ENCODE measurements at regions not wholly inside any gene's neighbourhood (a gene's known extent, or its start where the extent isn't known, plus 50 kb on each side); places are given as distances from the start of the nearest gene placed in this dataset.

GRCh38 chr4:15231265-15232091 is 196.4 kb upstream of the C1QTNF7 start:
- peak; percentile 57 for DNase-seq (ENCODE audit: low read depth)

- no peak for DNase-seq (ENCODE audit: low read depth)
Measured at GRCh38 chr4:15232366-15233263, 195.2 kb upstream of the C1QTNF7 start.

- DNase-seq (ENCODE audit: low read depth): no peak
Measured at GRCh38 chr4:15233264-15233597, 194.6 kb upstream of the C1QTNF7 start.

- DNase-seq (ENCODE audit: low read depth): no peak
Measured at GRCh38 chr4:15233626-15234025, 194.2 kb upstream of the C1QTNF7 start.

GRCh38 chr4:15234116-15234855 is 193.5 kb upstream of the C1QTNF7 start:
- peak; percentile 75 for DNase-seq (ENCODE audit: low read depth)

- DNase-seq (ENCODE audit: low read depth): peak; percentile 93
Measured at GRCh38 chr4:15234856-15235126, 193.0 kb upstream of the C1QTNF7 start.

GRCh38 chr4:15235135-15235534 is 192.7 kb upstream of the C1QTNF7 start:
- no peak for DNase-seq (ENCODE audit: low read depth)

GRCh38 chr4:15237648-15238230 is 190.1 kb upstream of the C1QTNF7 start:
- DNase-seq (ENCODE audit: low read depth): no peak

GRCh38 chr4:15238720-15239119 is 189.1 kb upstream of the C1QTNF7 start:
- no peak for DNase-seq (ENCODE audit: low read depth)

GRCh38 chr4:15239866-15240265 is 188.0 kb upstream of the C1QTNF7 start:
- DNase-seq (ENCODE audit: low read depth): no peak

- DNase-seq (ENCODE audit: low read depth): no peak
Measured at GRCh38 chr4:15240764-15241163, 187.1 kb upstream of the C1QTNF7 start.

GRCh38 chr4:15242021-15242420 is 185.8 kb upstream of the C1QTNF7 start:
- DNase-seq (ENCODE audit: low read depth): no peak

GRCh38 chr4:15244354-15244753 is 183.5 kb upstream of the C1QTNF7 start:
- DNase-seq (ENCODE audit: low read depth): no peak

GRCh38 chr4:15245006-15245530 is 182.8 kb upstream of the C1QTNF7 start:
- no peak for DNase-seq (ENCODE audit: low read depth)

- DNase-seq (ENCODE audit: low read depth): no peak
Measured at GRCh38 chr4:15250021-15250441, 177.8 kb upstream of the C1QTNF7 start.

- DNase-seq (ENCODE audit: low read depth): no peak
Measured at GRCh38 chr4:15253349-15253748, 174.5 kb upstream of the C1QTNF7 start.

- DNase-seq (ENCODE audit: low read depth): no peak
Measured at GRCh38 chr4:15254236-15254880, 173.5 kb upstream of the C1QTNF7 start.

- DNase-seq (ENCODE audit: low read depth): no peak
Measured at GRCh38 chr4:15255537-15255936, 172.3 kb upstream of the C1QTNF7 start.

- DNase-seq (ENCODE audit: low read depth): no peak
Measured at GRCh38 chr4:15260758-15261157, 167.1 kb upstream of the C1QTNF7 start.

- DNase-seq (ENCODE audit: low read depth): no peak
Measured at GRCh38 chr4:15262396-15262795, 165.4 kb upstream of the C1QTNF7 start.

- DNase-seq (ENCODE audit: low read depth): no peak
Measured at GRCh38 chr4:15270201-15270600, 157.6 kb upstream of the C1QTNF7 start.

- no peak for DNase-seq (ENCODE audit: low read depth)
Measured at GRCh38 chr4:15286041-15286440, 141.8 kb upstream of the C1QTNF7 start.
